ENCODE measurements at regions not wholly inside any gene's neighbourhood (a gene's known extent, or its start where the extent isn't known, plus 50 kb on each side); places are given as distances from the start of the nearest gene placed in this dataset.

GRCh38 chr10:118163217-118163616, 116.5 kb upstream of the RAB11FIP2 start:
- TF ChIP-seq TAF1 (IDR thresholded peaks at IDR 0.05; ENCODE audit: borderline replicate concordance, low read depth, low read length) = no peak
- no peak for TF ChIP-seq POLR2AphosphoS5 (IDR thresholded peaks at IDR 0.05; ENCODE audit: low read depth, low read length)
- no peak for TF ChIP-seq POLR2A (IDR thresholded peaks at IDR 0.05; ENCODE audit: low read depth, low read length)
